HEK293T (cell line): ENCODE measurements at regions not wholly inside any gene's neighbourhood (a gene's known extent, or its start where the extent isn't known, plus 50 kb on each side); places are given as distances from the start of the nearest gene placed in this dataset.

Experiments used
- ARNT ChIP-seq: fragments of 450-650 bp; IDR thresholded peaks from 2 replicates; pipeline ENCODE4 v1.6.1; 2017; ENCODE audit warnings: mild to moderate bottlenecking
- BHLHE40 ChIP-seq: fragments of 450-650 bp; IDR thresholded peaks from 2 replicates; pipeline ENCODE4 v1.6.1; 2016; ENCODE audit warnings: mild to moderate bottlenecking, moderate library complexity, borderline replicate concordance
- CTBP1 ChIP-seq: fragments of 450-650 bp; IDR thresholded peaks from 2 replicates; pipeline ENCODE4 v1.6.1; 2016; ENCODE audit warnings: borderline replicate concordance
- ELF4 ChIP-seq: fragments of 450-650 bp; IDR thresholded peaks from 2 replicates; pipeline ENCODE4 v1.6.1; 2017; ENCODE audit warnings: antibody characterized with exemption
- FOXK2 ChIP-seq: fragments of 450-650 bp; IDR thresholded peaks from 2 replicates; pipeline ENCODE4 v1.6.1; 2016; ENCODE audit warnings: mild to moderate bottlenecking
- FOXM1 ChIP-seq: fragments of 450-650 bp; IDR thresholded peaks from 2 replicates; pipeline ENCODE4 v1.6.1; 2017; ENCODE audit warnings: mild to moderate bottlenecking, borderline replicate concordance
- HDGF ChIP-seq: fragments of 450-650 bp; IDR thresholded peaks from 2 replicates; pipeline ENCODE4 v1.6.1; 2017; ENCODE audit warnings: antibody characterized with exemption, borderline replicate concordance
- L3MBTL2 ChIP-seq: fragments of 450-650 bp; conservative IDR thresholded peaks from 2 replicates; pipeline ENCODE4 v1.6.1; 2016; ENCODE audit warnings: mild to moderate bottlenecking
- SP1 ChIP-seq: fragments of 450-650 bp; IDR thresholded peaks from 2 replicates; pipeline ENCODE4 v1.6.1; 2017
- SUZ12 ChIP-seq: fragments of 450-650 bp; IDR thresholded peaks from 2 replicates; pipeline ENCODE4 v1.6.1; 2016; ENCODE audit warnings: mild to moderate bottlenecking

GRCh38 chr6:105667056-105667455 is 264.2 kb upstream of the PREP start:
- TF ChIP-seq L3MBTL2: no peak
- no peak for TF ChIP-seq FOXM1
- TF ChIP-seq ARNT: no peak
- TF ChIP-seq ELF4: no peak
- no peak for TF ChIP-seq SP1
- no peak for TF ChIP-seq SUZ12
- TF ChIP-seq FOXK2: no peak
- no peak for TF ChIP-seq CTBP1
- TF ChIP-seq HDGF: no peak
- TF ChIP-seq BHLHE40: no peak
